GM21381 (cell line): ENCODE measurements at regions not wholly inside any gene's neighbourhood (a gene's known extent, or its start where the extent isn't known, plus 50 kb on each side); places are given as distances from the start of the nearest gene placed in this dataset.
A peak's percentile ranks its signal among the peaks of the same experiment; 100 is the strongest.

Source experiments
- ATAC-seq: cut with Tn5 transposase; IDR thresholded peaks from one replicate; pipeline ENCODE4 v1.9.1; 2021; ENCODE audit warnings: mild to moderate bottlenecking, moderate library complexity; ENCODE audit not compliant: unreplicated experiment

GRCh38 chr2:19507137-19507536 is 148.7 kb upstream of the OSR1 start:
- no peak for ATAC-seq

GRCh38 chr2:19505199-19506136 is 147.0 kb upstream of the OSR1 start:
- ATAC-seq = no peak

- ATAC-seq = no peak
Observed at GRCh38 chr2:19504400-19505198, 146.2 kb upstream of the OSR1 start.

- ATAC-seq = no peak
Observed at GRCh38 chr2:19503915-19504314, 145.5 kb upstream of the OSR1 start.

GRCh38 chr2:19503406-19503805 is 145.0 kb upstream of the OSR1 start:
- no peak for ATAC-seq

- ATAC-seq = no peak
Observed at GRCh38 chr2:19500126-19500525, 141.7 kb upstream of the OSR1 start.

GRCh38 chr2:19496646-19497045 is 138.2 kb upstream of the OSR1 start:
- no peak for ATAC-seq

GRCh38 chr2:19494241-19494640 is 135.8 kb upstream of the OSR1 start:
- no peak for ATAC-seq

- ATAC-seq = no peak
Observed at GRCh38 chr2:19491796-19492195, 133.4 kb upstream of the OSR1 start.

- ATAC-seq = no peak
Observed at GRCh38 chr2:19490846-19491435, 132.5 kb upstream of the OSR1 start.

GRCh38 chr2:19488009-19488691 is 129.7 kb upstream of the OSR1 start:
- peak; percentile 82 for ATAC-seq

GRCh38 chr2:19484736-19485135 is 126.3 kb upstream of the OSR1 start:
- no peak for ATAC-seq

- no peak for ATAC-seq
Observed at GRCh38 chr2:19480673-19481072, 122.2 kb upstream of the OSR1 start.

- ATAC-seq = no peak
Observed at GRCh38 chr2:19479666-19480065, 121.2 kb upstream of the OSR1 start.

GRCh38 chr2:19478409-19478808 is 120.0 kb upstream of the OSR1 start:
- no peak for ATAC-seq

- no peak for ATAC-seq
Observed at GRCh38 chr2:19476327-19476726, 117.9 kb upstream of the OSR1 start.

- ATAC-seq = peak; percentile 97
Observed at GRCh38 chr2:19474128-19474527, 115.7 kb upstream of the OSR1 start.

- no peak for ATAC-seq
Observed at GRCh38 chr2:19473350-19473749, 114.9 kb upstream of the OSR1 start.

- no peak for ATAC-seq
Observed at GRCh38 chr2:19472391-19472978, 114.1 kb upstream of the OSR1 start.

- no peak for ATAC-seq
Observed at GRCh38 chr2:19471491-19471890, 113.1 kb upstream of the OSR1 start.

- ATAC-seq = no peak
Observed at GRCh38 chr2:19465978-19466377, 107.6 kb upstream of the OSR1 start.
